SH-SY5Y (cell line): ENCODE measurements at regions not wholly inside any gene's neighbourhood (a gene's known extent, or its start where the extent isn't known, plus 50 kb on each side); places are given as distances from the start of the nearest gene placed in this dataset.

Experiments
- GATA2 ChIP-seq: IDR thresholded peaks from 2 replicates; pipeline ENCODE4 v1.6.1; 2011; ENCODE audit warnings: mild to moderate bottlenecking, low read depth, low read length
- GATA3 ChIP-seq: IDR thresholded peaks from 2 replicates; pipeline ENCODE4 v1.6.1; 2011; ENCODE audit warnings: low read depth, mild to moderate bottlenecking, low read length, moderate library complexity

- TF ChIP-seq GATA2 (no peak), GATA3 (no peak)
Measured at GRCh38 chr20:54860716-54861115, 385.3 kb downstream of the DOK5 start.

- TF ChIP-seq GATA2 (no peak), GATA3 (no peak)
Measured at GRCh38 chr20:54856202-54856601, 380.8 kb downstream of the DOK5 start.

GRCh38 chr20:54849741-54850140 lies 374.3 kb downstream of the DOK5 start:
- TF ChIP-seq GATA2, result no peak
- TF ChIP-seq GATA3, result no peak

- TF ChIP-seq GATA3 (peak; percentile 85), GATA2 (peak; percentile 84)
Measured at GRCh38 chr20:54848984-54849538, 373.7 kb downstream of the DOK5 start.

- TF ChIP-seq GATA2 (peak; percentile 74; the same call in 1 of the 2 replicates), GATA3 (peak; percentile 63)
Measured at GRCh38 chr20:54848262-54848661, 372.9 kb downstream of the DOK5 start.

- TF ChIP-seq GATA2, result no peak
- TF ChIP-seq GATA3, result no peak
Measured at GRCh38 chr20:54846948-54847347, 371.6 kb downstream of the DOK5 start.

GRCh38 chr20:54844346-54844745 lies 369.0 kb downstream of the DOK5 start:
- TF ChIP-seq GATA2, result no peak
- TF ChIP-seq GATA3, result no peak

GRCh38 chr20:54843865-54844264 lies 368.5 kb downstream of the DOK5 start:
- peak; percentile 74 for TF ChIP-seq GATA2
- peak; percentile 22 for TF ChIP-seq GATA3

- TF ChIP-seq GATA2, result no peak
- TF ChIP-seq GATA3, result peak; percentile 39
Measured at GRCh38 chr20:54843431-54843830, 368.0 kb downstream of the DOK5 start.

GRCh38 chr20:54839224-54839623 lies 363.8 kb downstream of the DOK5 start:
- no peak for TF ChIP-seq GATA2
- no peak for TF ChIP-seq GATA3

GRCh38 chr20:54837226-54837625 lies 361.8 kb downstream of the DOK5 start:
- no peak for TF ChIP-seq GATA3
- no peak for TF ChIP-seq GATA2

GRCh38 chr20:54822386-54822785 lies 347.0 kb downstream of the DOK5 start:
- no peak for TF ChIP-seq GATA3
- no peak for TF ChIP-seq GATA2

- TF ChIP-seq GATA2, result no peak
- no peak for TF ChIP-seq GATA3
Measured at GRCh38 chr20:54820392-54820791, 345.0 kb downstream of the DOK5 start.

GRCh38 chr20:54806462-54806861 lies 331.1 kb downstream of the DOK5 start:
- TF ChIP-seq GATA3 (no peak), GATA2 (no peak)

GRCh38 chr20:54794874-54795273 lies 319.5 kb downstream of the DOK5 start:
- TF ChIP-seq GATA2, result no peak
- TF ChIP-seq GATA3, result no peak

GRCh38 chr20:54794110-54794509 lies 318.7 kb downstream of the DOK5 start:
- TF ChIP-seq GATA2 (no peak), GATA3 (no peak)

GRCh38 chr20:54793291-54793992 lies 318.0 kb downstream of the DOK5 start:
- no peak for TF ChIP-seq GATA3

- TF ChIP-seq GATA3 (no peak), GATA2 (no peak)
Measured at GRCh38 chr20:54792688-54793087, 317.3 kb downstream of the DOK5 start.
